HEK293 (cell line): ENCODE measurements at regions not wholly inside any gene's neighbourhood (a gene's known extent, or its start where the extent isn't known, plus 50 kb on each side); places are given as distances from the start of the nearest gene placed in this dataset.

Experiments used
- CTCF ChIA-PET: fragments of 350-600 bp; formaldehyde crosslinking; extraction: SDS; loops from one replicate; lab custom pipeline; 2021; ENCODE audit warnings: antibody characterized with exemption; lab: Yijun Ruan, JAX
- POLR2A ChIA-PET: fragments of 300-600 bp; formaldehyde crosslinking; extraction: SDS; loops from one replicate; lab custom pipeline; 2020; ENCODE audit warnings: antibody characterized with exemption, inconsistent platforms; lab: Yijun Ruan, JAX
- H3K27ac ChIP-seq: fragments of 200-500 bp; sonication (Bioruptor generic); 2 replicates; pipeline ENCODE4 v1.5.1; 2014; ENCODE audit warnings: low read depth, low read length, control low read depth, inconsistent platforms; ENCODE audit errors: extremely low read depth
- H3K36me3 ChIP-seq, 2 experiments: fragments of 200-500 bp in 1 of 2; sonication (Bioruptor generic) in 1 of 2; 1 replicate in 1 of 2; 2 replicates in 1 of 2; pipeline ENCODE4 v1.5.1; 2014 to 2017; ENCODE audit warnings: inconsistent platforms in 2 of 2, low read length in 2 of 2; ENCODE audit not compliant: control insufficient read depth in 2 of 2, insufficient read depth in 1 of 2
- H3K4me1 ChIP-seq: fragments of 200-500 bp; sonication (Bioruptor generic); 2 replicates; pipeline ENCODE4 v1.5.1; 2014; ENCODE audit warnings: mild to moderate bottlenecking, low read length, inconsistent platforms; ENCODE audit not compliant: control insufficient read depth, insufficient read depth
- H3K4me3 ChIP-seq: 2 replicates; pipeline ENCODE4 v1.5.1; 2011; ENCODE audit warnings: low read depth, mild to moderate bottlenecking, control low read depth, low read length, moderate library complexity
- H3K9me3 ChIP-seq: fragments of 200-500 bp; sonication (Bioruptor generic); 2 replicates; pipeline ENCODE4 v1.5.1; 2014; ENCODE audit warnings: low read depth, low read length, inconsistent platforms; ENCODE audit not compliant: control insufficient read depth, insufficient read depth
- EGR2 ChIP-seq: fragments of 450-650 bp; formaldehyde crosslinking; IDR thresholded peaks from 2 replicates; pipeline ENCODE4 v1.5.1; 2016; ENCODE audit warnings: low read depth, missing biosample characterization, missing genetic modification characterization
- ELK4 ChIP-seq: IDR thresholded peaks from 2 replicates; pipeline ENCODE4 v1.6.1; 2011; ENCODE audit warnings: mild to moderate bottlenecking, low read depth, low read length, borderline replicate concordance
- FEZF1 ChIP-seq: fragments of 450-650 bp; formaldehyde crosslinking; IDR thresholded peaks from 2 replicates; pipeline ENCODE4 v1.5.1; 2016; ENCODE audit warnings: missing biosample characterization, missing genetic modification characterization
- GLIS1 ChIP-seq: fragments of 450-650 bp; formaldehyde crosslinking; IDR thresholded peaks from 2 replicates; pipeline ENCODE4 v1.5.1; 2016; ENCODE audit warnings: missing biosample characterization, missing genetic modification characterization
- IKZF3 ChIP-seq: fragments of 450-650 bp; IDR thresholded peaks from 2 replicates; pipeline ENCODE4 v1.5.0; 2018; ENCODE audit warnings: missing biosample characterization, mild to moderate bottlenecking, missing genetic modification characterization, moderate library complexity
- MZF1 ChIP-seq: fragments of 450-650 bp; formaldehyde crosslinking; IDR thresholded peaks from 2 replicates; pipeline ENCODE4 v1.5.1; 2017; ENCODE audit warnings: missing biosample characterization, missing genetic modification characterization, borderline replicate concordance
- SP3 ChIP-seq: fragments of 450-650 bp; formaldehyde crosslinking; IDR thresholded peaks from 2 replicates; pipeline ENCODE4 v1.5.1; 2016; ENCODE audit warnings: missing biosample characterization, missing genetic modification characterization
- TRIM28 ChIP-seq: IDR thresholded peaks from 2 replicates; pipeline ENCODE4 v1.6.1; 2011; ENCODE audit warnings: low read length, control low read depth, borderline replicate concordance
- ZBTB17 ChIP-seq: fragments of 450-650 bp; formaldehyde crosslinking; IDR thresholded peaks from 2 replicates; pipeline ENCODE4 v1.5.1; 2016; ENCODE audit warnings: missing biosample characterization, missing genetic modification characterization
- ZFP41 ChIP-seq: fragments of 450-650 bp; formaldehyde crosslinking; IDR thresholded peaks from 2 replicates; pipeline ENCODE4 v1.5.1; 2016; ENCODE audit warnings: missing biosample characterization, missing genetic modification characterization, borderline replicate concordance
- ZNF19 ChIP-seq: fragments of 450-650 bp; formaldehyde crosslinking; IDR thresholded peaks from 2 replicates; pipeline ENCODE4; 2016; ENCODE audit warnings: missing biosample characterization, missing genetic modification characterization, low read depth
- ZNF214 ChIP-seq: fragments of 450-650 bp; formaldehyde crosslinking; IDR thresholded peaks from 2 replicates; pipeline ENCODE4 v1.5.1; 2017; ENCODE audit warnings: missing biosample characterization, mild to moderate bottlenecking, missing genetic modification characterization, borderline replicate concordance
- ZNF23 ChIP-seq: fragments of 450-650 bp; formaldehyde crosslinking; IDR thresholded peaks from 2 replicates; pipeline ENCODE4 v1.5.1; 2016; ENCODE audit warnings: missing biosample characterization, missing genetic modification characterization, borderline replicate concordance
- ZNF292 ChIP-seq: fragments of 450-650 bp; formaldehyde crosslinking; IDR thresholded peaks from 2 replicates; pipeline ENCODE4 v1.5.1; 2016; ENCODE audit warnings: low read depth, missing biosample characterization, missing genetic modification characterization, borderline replicate concordance
- ZNF391 ChIP-seq: fragments of 450-650 bp; formaldehyde crosslinking; IDR thresholded peaks from 2 replicates; pipeline ENCODE4 v1.5.1; 2016; ENCODE audit warnings: low read depth, missing biosample characterization, missing genetic modification characterization, borderline replicate concordance
- ZNF561 ChIP-seq: fragments of 450-650 bp; IDR thresholded peaks from 2 replicates; pipeline ENCODE4 v1.5.1; 2018; ENCODE audit warnings: missing biosample characterization, missing genetic modification characterization, borderline replicate concordance
- ZNF692 ChIP-seq: fragments of 450-650 bp; formaldehyde crosslinking; IDR thresholded peaks from 2 replicates; pipeline ENCODE4 v1.5.1; 2016; ENCODE audit warnings: missing biosample characterization, missing genetic modification characterization
- ZXDB ChIP-seq: fragments of 450-650 bp; formaldehyde crosslinking; IDR thresholded peaks from 2 replicates; pipeline ENCODE4 v1.5.1; 2016; ENCODE audit warnings: missing biosample characterization, missing genetic modification characterization
- TF ChIP-seq, protein P1 (sequence below): fragments of 450-650 bp; formaldehyde crosslinking; IDR thresholded peaks from 2 replicates; pipeline ENCODE4 v1.5.1; 2016; ENCODE audit warnings: missing biosample characterization, missing genetic modification characterization
- TF ChIP-seq, protein P2 (sequence below): fragments of 450-650 bp; formaldehyde crosslinking; IDR thresholded peaks from 2 replicates; pipeline ENCODE4 v1.5.1; 2017; ENCODE audit warnings: missing biosample characterization, missing genetic modification characterization
- TF ChIP-seq, protein P3 (sequence below): fragments of 450-650 bp; formaldehyde crosslinking; IDR thresholded peaks from 2 replicates; pipeline ENCODE4 v1.5.1; 2017; ENCODE audit warnings: missing biosample characterization, missing genetic modification characterization

DNA sequence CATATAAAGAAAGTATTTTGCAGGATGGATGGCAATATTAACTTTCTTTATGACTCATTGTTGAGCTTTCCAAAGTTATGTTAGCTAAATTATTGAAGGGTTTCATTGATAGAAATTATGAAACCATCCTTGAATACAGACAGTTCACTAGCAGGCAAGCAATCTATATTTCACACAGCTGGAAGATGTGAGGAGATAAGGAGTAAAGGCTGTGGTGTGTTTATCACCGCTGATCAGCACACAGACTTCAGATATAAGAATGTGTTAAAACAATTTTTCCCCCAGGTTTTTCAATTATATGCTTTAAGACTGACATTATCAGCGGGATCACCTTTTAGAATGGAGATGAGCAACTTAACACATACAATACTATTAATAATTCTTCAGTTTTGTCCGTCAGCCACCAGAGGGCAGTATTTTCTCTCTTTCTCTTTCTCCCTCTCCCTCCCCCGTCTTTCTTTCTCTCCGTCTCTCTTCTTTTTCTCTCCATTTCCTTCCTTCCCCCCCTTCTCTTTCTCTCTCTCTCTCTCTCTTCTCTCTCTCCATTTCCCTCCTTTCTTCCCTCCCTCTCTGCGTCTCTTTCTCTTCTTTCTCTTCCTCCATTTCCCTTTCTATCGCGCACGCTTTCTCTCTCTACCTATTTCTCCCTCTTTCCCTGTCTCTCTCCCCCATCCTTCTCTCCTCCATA, 62.9 kb upstream of the FAM171A1 start (continued):
- TF ChIP-seq, protein P1, sequence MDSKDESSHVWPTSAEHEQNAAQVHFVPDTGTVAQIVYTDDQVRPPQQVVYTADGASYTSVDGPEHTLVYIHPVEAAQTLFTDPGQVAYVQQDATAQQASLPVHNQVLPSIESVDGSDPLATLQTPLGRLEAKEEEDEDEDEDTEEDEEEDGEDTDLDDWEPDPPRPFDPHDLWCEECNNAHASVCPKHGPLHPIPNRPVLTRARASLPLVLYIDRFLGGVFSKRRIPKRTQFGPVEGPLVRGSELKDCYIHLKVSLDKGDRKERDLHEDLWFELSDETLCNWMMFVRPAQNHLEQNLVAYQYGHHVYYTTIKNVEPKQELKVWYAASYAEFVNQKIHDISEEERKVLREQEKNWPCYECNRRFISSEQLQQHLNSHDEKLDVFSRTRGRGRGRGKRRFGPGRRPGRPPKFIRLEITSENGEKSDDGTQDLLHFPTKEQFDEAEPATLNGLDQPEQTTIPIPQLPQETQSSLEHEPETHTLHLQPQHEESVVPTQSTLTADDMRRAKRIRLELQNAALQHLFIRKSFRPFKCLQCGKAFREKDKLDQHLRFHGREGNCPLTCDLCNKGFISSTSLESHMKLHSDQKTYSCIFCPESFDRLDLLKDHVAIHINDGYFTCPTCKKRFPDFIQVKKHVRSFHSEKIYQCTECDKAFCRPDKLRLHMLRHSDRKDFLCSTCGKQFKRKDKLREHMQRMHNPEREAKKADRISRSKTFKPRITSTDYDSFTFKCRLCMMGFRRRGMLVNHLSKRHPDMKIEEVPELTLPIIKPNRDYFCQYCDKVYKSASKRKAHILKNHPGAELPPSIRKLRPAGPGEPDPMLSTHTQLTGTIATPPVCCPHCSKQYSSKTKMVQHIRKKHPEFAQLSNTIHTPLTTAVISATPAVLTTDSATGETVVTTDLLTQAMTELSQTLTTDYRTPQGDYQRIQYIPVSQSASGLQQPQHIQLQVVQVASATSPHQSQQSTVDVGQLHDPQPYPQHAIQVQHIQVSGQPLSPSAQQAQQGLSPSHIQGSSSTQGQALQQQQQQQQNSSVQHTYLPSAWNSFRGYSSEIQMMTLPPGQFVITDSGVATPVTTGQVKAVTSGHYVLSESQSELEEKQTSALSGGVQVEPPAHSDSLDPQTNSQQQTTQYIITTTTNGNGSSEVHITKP (tag by site-specific recombination): peak; percentile 67; the same call in 1 of the 2 replicates
- TF ChIP-seq TRIM28: no peak
- TF ChIP-seq, protein P2, sequence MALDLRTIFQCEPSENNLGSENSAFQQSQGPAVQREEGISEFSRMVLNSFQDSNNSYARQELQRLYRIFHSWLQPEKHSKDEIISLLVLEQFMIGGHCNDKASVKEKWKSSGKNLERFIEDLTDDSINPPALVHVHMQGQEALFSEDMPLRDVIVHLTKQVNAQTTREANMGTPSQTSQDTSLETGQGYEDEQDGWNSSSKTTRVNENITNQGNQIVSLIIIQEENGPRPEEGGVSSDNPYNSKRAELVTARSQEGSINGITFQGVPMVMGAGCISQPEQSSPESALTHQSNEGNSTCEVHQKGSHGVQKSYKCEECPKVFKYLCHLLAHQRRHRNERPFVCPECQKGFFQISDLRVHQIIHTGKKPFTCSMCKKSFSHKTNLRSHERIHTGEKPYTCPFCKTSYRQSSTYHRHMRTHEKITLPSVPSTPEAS: peak; percentile 98
- peak; percentile 95 for TF ChIP-seq ZBTB17
- peak; percentile 78 for TF ChIP-seq EGR2

DNA sequence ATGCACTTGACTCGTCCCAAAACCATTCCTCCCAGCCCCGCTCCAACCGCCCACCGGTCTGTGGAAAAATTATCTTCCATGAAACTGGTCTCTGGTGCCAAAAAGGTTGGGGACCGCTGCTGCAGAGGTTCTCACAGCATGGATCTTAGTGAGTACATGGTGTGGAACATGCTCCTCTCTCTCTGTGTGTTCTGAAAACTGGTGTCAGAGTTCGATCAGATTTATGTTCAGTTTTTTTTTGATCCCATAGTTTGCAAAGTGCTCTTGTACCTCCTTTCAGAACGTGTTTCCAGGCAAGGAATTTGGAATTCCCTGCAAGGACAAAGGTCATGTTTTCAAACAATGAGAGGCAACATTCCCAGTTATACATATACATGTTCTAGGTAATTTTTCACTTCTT, 61.2 kb upstream of the FAM171A1 start:
- ChIA-PET CTCF (interaction anchor here (0.9 to 9.9 kb wide), 3 partner anchors 146 to 288 kb away, joined by 3 to 178 read pairs (median 3); partner anchors contain the start of gene ITGA8), POLR2A (no interaction called here)
- H3K9me3 ChIP-seq: no peaks in the 10 kb centered on the region
- H3K4me3 ChIP-seq: no peak overlapping the region
- peaks cover 7% of the 10 kb centered on the region; the same call in 1 of the 2 replicates for H3K4me1 ChIP-seq
- H3K27ac ChIP-seq: no peak overlapping the region
- H3K36me3 ChIP-seq: no peaks in the 10 kb centered on the region
- TF ChIP-seq IKZF3 (tag by site-specific recombination) (0 out of 2 replicates have a peak, but pooled peaks have one; percentile 37), MZF1 (tag by site-specific recombination) (no peak)

DNA sequence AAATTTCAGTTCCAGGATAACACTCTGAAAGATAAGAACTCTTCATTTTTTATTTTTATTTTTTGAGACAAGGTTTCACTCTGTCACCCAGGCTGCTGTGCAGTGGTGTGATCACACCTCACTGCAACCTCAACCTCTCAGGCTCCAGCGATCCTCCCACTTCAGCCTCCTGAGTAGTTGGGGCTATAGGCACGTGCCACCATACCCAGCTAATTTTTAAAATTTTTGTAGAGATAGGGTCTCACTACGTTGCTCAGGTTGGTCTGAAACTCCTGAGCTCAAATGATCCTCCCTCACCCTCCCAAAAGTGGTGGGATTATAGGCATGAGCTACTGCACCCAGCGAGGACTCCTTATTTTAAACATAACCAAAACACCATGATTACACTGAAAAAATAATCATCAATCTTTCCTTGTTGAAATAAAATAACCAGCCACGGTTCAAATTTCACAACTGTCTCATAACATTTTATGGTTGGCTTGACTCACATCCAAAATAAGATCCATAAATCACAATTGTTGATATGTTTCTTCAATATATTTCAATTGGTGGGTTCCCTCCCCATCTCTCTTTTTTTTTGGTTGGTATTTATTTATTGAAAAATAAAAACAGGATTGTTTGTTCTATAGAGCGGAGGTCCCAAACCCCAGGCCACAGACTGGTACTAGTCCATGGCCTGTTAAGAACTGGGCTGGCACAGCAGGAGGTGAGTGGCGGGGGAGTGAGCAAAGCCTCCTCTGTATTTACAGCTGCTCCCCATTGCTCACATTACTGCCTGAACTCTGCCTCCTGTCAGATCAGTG, 60.1 kb upstream of the FAM171A1 start:
- H3K4me3 ChIP-seq: no peak overlapping the region
- H3K27ac ChIP-seq: peak overlapping the region; percentile 19; the same call in 1 of the 2 replicates
- CTCF ChIA-PET: interaction anchor here (0.5 to 9.9 kb wide), 10 partner anchors 8 to 289 kb away, joined by 3 to 178 read pairs (median 3); partner anchors contain the start of gene ITGA8
- H3K4me1 ChIP-seq: peaks cover 5% of the 10 kb centered on the region; the same call in 1 of the 2 replicates
- no peaks in the 10 kb centered on the region for H3K9me3 ChIP-seq
- POLR2A ChIA-PET: interaction anchor here (0.6 kb wide), 1 partner anchor 686 kb away, joined by 5 read pairs; no protein-coding TSS in a partner anchor
- H3K36me3 ChIP-seq: no peaks in the 10 kb centered on the region
- peak; percentile 39; the same call in 1 of the 2 replicates for TF ChIP-seq ZNF561
- peak; percentile 90 for TF ChIP-seq GLIS1
- TF ChIP-seq ZNF23 (tag by site-specific recombination): no peak
- TF ChIP-seq ZFP41 (tag by site-specific recombination): no peak
- TF ChIP-seq ZNF391 (tag by site-specific recombination): peak; percentile 12; the same call in 1 of the 2 replicates
- no peak for TF ChIP-seq ZNF19 (tag by site-specific recombination)
- TF ChIP-seq ZNF292 (tag by site-specific recombination): no peak
- TF ChIP-seq ZXDB (tag by site-specific recombination): peak; percentile 82; the same call in 1 of the 2 replicates
- no peak for TF ChIP-seq SP3 (tag by site-specific recombination)
- TF ChIP-seq ZNF692 (tag by site-specific recombination): peak; percentile 16; the same call in 1 of the 2 replicates
- TF ChIP-seq ELK4: no peak
- TF ChIP-seq ZNF214 (tag by site-specific recombination): no peak
- TF ChIP-seq FEZF1: peak; percentile 99
- TF ChIP-seq, protein P3, sequence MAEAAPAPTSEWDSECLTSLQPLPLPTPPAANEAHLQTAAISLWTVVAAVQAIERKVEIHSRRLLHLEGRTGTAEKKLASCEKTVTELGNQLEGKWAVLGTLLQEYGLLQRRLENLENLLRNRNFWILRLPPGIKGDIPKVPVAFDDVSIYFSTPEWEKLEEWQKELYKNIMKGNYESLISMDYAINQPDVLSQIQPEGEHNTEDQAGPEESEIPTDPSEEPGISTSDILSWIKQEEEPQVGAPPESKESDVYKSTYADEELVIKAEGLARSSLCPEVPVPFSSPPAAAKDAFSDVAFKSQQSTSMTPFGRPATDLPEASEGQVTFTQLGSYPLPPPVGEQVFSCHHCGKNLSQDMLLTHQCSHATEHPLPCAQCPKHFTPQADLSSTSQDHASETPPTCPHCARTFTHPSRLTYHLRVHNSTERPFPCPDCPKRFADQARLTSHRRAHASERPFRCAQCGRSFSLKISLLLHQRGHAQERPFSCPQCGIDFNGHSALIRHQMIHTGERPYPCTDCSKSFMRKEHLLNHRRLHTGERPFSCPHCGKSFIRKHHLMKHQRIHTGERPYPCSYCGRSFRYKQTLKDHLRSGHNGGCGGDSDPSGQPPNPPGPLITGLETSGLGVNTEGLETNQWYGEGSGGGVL (tag by site-specific recombination): peak; percentile 32; the same call in 1 of the 2 replicates
